ENCODE measurements at regions not wholly inside any gene's neighbourhood (a gene's known extent, or its start where the extent isn't known, plus 50 kb on each side); places are given as distances from the start of the nearest gene placed in this dataset.
A peak's percentile ranks its signal among the peaks of the same experiment; 100 is the strongest.

GRCh38 chr3:174775603-174776002 is 83.5 kb upstream of the NAALADL2 start:
- DNase-seq (ENCODE audit: low read depth, low spot score) = no peak
- dilution Hi-C loops (cut with MboI; ENCODE audit: extremely low pct_ligation_motif_present, low sequenced_read_pairs) = no loop called here
- no peak for FAIRE-seq
- H3K79me2 ChIP-seq (ENCODE audit: control insufficient read depth, insufficient read depth, low read length) = no peaks in the 10 kb centered on the region
- H3K9me3 ChIP-seq (ENCODE audit: control insufficient read depth, low read depth, low read length) = no peaks in the 10 kb centered on the region
- H3K27me3 ChIP-seq (ENCODE audit: control insufficient read depth, extremely low read depth, insufficient read depth, low read length) = no peaks in the 10 kb centered on the region
- no peak overlapping the region for H3K4me2 ChIP-seq (ENCODE audit: control insufficient read depth, extremely low read depth, insufficient read depth, low read depth, low read length)
- no peaks in the 10 kb centered on the region for H3K4me1 ChIP-seq (ENCODE audit: control insufficient read depth, extremely low read depth, insufficient read depth, low read length)
- H2AFZ ChIP-seq (ENCODE audit: control insufficient read depth, low read length) = no peak overlapping the region
- no peak overlapping the region for H3K9ac ChIP-seq (ENCODE audit: control insufficient read depth, extremely low read depth, insufficient read depth, low read length)
- H3K4me3 ChIP-seq (ENCODE audit: control insufficient read depth in 2 of 3, extremely low read depth in 1 of 3, insufficient read depth in 2 of 3, low read depth in 1 of 3, low read length in 3 of 3) = no peak overlapping the region
- no peak overlapping the region for H3K27ac ChIP-seq (ENCODE audit: control insufficient read depth, insufficient read depth, low read length)
- H3K9me1 ChIP-seq (ENCODE audit: control insufficient read depth, extremely low read depth, insufficient read depth, low read length) = no peaks in the 10 kb centered on the region
- no peaks in the 10 kb centered on the region for H4K20me1 ChIP-seq (ENCODE audit: control insufficient read depth, extremely low read depth, insufficient read depth, low read length)
- H3K36me3 ChIP-seq (ENCODE audit: control insufficient read depth in 2 of 2, extremely low read depth in 1 of 2, insufficient read depth in 2 of 2, low read length in 2 of 2) = no peaks in the 10 kb centered on the region
- TF ChIP-seq EZH2 (IDR thresholded peaks at IDR 0.05; ENCODE audit: low read length) (no peak), CTCF (optimal IDR thresholded peaks at IDR 0.05 in 1 of 3, IDR thresholded peaks at IDR 0.05 in 1 of 3, conservative IDR thresholded peaks at IDR 0.05 in 1 of 3; ENCODE audit: extremely low read depth in 1 of 3, insufficient read depth in 2 of 3, low read length in 3 of 3) (no peak)

- Histone ChIP-seq H3K4me3 (ENCODE audit: control insufficient read depth in 2 of 3, extremely low read depth in 1 of 3, insufficient read depth in 2 of 3, low read depth in 1 of 3, low read length in 3 of 3) (no peak overlapping the region), H3K9me1 (ENCODE audit: control insufficient read depth, extremely low read depth, insufficient read depth, low read length) (no peaks in the 10 kb centered on the region), H3K27me3 (ENCODE audit: control insufficient read depth, extremely low read depth, insufficient read depth, low read length) (no peaks in the 10 kb centered on the region), H3K36me3 (ENCODE audit: control insufficient read depth in 2 of 2, extremely low read depth in 1 of 2, insufficient read depth in 2 of 2, low read length in 2 of 2) (no peaks in the 10 kb centered on the region), H2AFZ (ENCODE audit: control insufficient read depth, low read length) (no peak overlapping the region), H3K4me2 (ENCODE audit: control insufficient read depth, extremely low read depth, insufficient read depth, low read depth, low read length) (no peak overlapping the region), H3K9ac (ENCODE audit: control insufficient read depth, extremely low read depth, insufficient read depth, low read length) (no peak overlapping the region), H3K4me1 (ENCODE audit: control insufficient read depth, extremely low read depth, insufficient read depth, low read length) (no peaks in the 10 kb centered on the region), H3K9me3 (ENCODE audit: control insufficient read depth, low read depth, low read length) (no peaks in the 10 kb centered on the region), H3K27ac (ENCODE audit: control insufficient read depth, insufficient read depth, low read length) (no peak overlapping the region), H3K79me2 (ENCODE audit: control insufficient read depth, insufficient read depth, low read length) (no peaks in the 10 kb centered on the region), H4K20me1 (ENCODE audit: control insufficient read depth, extremely low read depth, insufficient read depth, low read length) (no peaks in the 10 kb centered on the region)
- TF ChIP-seq CTCF (optimal IDR thresholded peaks at IDR 0.05 in 1 of 3, IDR thresholded peaks at IDR 0.05 in 1 of 3, conservative IDR thresholded peaks at IDR 0.05 in 1 of 3; ENCODE audit: extremely low read depth in 1 of 3, insufficient read depth in 2 of 3, low read length in 3 of 3) (no peak), EZH2 (IDR thresholded peaks at IDR 0.05; ENCODE audit: low read length) (no peak)
- dilution Hi-C loops (cut with MboI; ENCODE audit: extremely low pct_ligation_motif_present, low sequenced_read_pairs) = no loop called here
- DNase-seq (ENCODE audit: low read depth, low spot score) = no peak
- peak; percentile 48 for FAIRE-seq
Observed at GRCh38 chr3:174776123-174776522, 83.0 kb upstream of the NAALADL2 start.

Data from keratinocyte (primary cell).